Astrocyte of the cerebellum (primary cell): ENCODE measurements at regions not wholly inside any gene's neighbourhood (a gene's known extent, or its start where the extent isn't known, plus 50 kb on each side); places are given as distances from the start of the nearest gene placed in this dataset.

Source experiments
- DNase-seq: peaks from one replicate; pipeline ENCODE4 v3.0.0-alpha.2; 2011; ENCODE audit warnings: low read depth
- H3K4me3 ChIP-seq: 2 replicates; pipeline ENCODE4 v1.5.1; 2011; ENCODE audit warnings: mild to moderate bottlenecking, low read depth, low read length, moderate library complexity
- in situ Hi-C: cut with HindIII; loops from 2 replicates; pipeline ENCODE4 v1.10.0; 2017; ENCODE audit warnings: low sequenced_read_pairs
- TF ChIP-seq, protein P1 (sequence below): IDR thresholded peaks from 2 replicates; pipeline ENCODE4 v1.5.1; 2012; ENCODE audit warnings: low read length, low read depth, moderate library complexity, mild to moderate bottlenecking; ENCODE audit errors: missing control alignments

DNA sequence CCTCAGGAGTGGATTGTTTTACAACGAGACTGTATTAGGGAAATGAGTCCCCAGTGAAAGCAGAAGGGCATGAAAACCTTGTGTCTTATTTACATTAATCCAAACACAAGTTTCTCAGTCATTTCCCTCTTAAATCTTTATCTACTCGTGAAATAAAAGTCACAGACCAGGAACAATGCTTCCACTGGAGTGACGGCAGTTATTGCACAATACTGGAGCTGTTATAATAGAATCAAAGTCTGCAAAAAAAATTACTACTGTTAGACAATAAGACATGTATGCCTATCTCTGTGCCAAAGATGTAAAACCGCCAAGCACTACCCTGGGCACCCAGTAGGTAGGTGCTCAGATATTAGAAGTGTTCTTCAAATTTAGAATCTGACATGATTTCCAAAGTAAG lies 375.5 kb downstream of the ZNF521 start:
- no peak overlapping the region for H3K4me3 ChIP-seq
- in situ Hi-C loops, result no loop called here
- TF ChIP-seq, protein P1, sequence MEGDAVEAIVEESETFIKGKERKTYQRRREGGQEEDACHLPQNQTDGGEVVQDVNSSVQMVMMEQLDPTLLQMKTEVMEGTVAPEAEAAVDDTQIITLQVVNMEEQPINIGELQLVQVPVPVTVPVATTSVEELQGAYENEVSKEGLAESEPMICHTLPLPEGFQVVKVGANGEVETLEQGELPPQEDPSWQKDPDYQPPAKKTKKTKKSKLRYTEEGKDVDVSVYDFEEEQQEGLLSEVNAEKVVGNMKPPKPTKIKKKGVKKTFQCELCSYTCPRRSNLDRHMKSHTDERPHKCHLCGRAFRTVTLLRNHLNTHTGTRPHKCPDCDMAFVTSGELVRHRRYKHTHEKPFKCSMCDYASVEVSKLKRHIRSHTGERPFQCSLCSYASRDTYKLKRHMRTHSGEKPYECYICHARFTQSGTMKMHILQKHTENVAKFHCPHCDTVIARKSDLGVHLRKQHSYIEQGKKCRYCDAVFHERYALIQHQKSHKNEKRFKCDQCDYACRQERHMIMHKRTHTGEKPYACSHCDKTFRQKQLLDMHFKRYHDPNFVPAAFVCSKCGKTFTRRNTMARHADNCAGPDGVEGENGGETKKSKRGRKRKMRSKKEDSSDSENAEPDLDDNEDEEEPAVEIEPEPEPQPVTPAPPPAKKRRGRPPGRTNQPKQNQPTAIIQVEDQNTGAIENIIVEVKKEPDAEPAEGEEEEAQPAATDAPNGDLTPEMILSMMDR, result no peak
- DNase-seq, result no peak

DNA sequence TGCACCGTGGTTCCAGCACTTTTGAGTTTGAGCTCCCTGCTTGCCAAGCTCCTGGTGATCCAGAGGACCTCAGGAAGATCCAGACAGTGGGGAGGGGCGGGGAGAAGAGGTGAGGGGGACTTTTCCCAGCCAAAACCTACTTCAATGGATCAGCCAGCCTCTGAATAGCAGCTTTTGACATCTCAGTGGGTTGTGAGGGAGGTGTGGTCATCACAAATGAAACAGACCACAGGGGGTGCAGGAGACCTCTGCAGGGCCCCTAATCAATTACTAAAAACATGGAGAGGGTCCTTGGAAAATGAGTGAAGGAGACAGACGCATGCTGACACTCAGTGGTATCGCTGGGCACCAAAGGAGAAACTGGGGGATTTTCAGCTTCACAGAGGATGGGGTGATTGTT lies 372.7 kb downstream of the ZNF521 start:
- TF ChIP-seq, protein P1, result no peak
- DNase-seq, result no peak
- in situ Hi-C loops, result no loop called here
- H3K4me3 ChIP-seq, result no peak overlapping the region

DNA sequence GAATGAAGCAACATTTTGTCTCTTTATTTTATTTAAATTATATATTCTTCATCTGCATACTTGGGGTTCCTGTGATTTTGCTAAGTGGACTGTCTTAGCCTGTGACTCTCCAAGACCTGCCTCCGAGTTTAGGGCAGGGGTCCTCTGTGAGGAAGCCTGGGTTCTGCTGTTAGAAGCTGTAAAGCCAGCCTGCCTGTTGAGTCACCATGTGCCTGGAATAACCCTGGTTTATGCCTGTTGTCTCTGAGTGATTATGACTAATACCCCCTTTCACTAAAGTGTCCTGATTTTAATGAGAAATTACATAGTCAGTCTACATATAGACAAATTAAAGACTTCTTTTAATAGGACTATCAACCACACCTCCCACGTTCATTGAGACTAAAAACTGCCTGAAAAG lies 369.1 kb downstream of the ZNF521 start:
- H3K4me3 ChIP-seq, result no peak overlapping the region
- TF ChIP-seq, protein P1, result no peak
- in situ Hi-C loops, result no loop called here
- no peak for DNase-seq

DNA sequence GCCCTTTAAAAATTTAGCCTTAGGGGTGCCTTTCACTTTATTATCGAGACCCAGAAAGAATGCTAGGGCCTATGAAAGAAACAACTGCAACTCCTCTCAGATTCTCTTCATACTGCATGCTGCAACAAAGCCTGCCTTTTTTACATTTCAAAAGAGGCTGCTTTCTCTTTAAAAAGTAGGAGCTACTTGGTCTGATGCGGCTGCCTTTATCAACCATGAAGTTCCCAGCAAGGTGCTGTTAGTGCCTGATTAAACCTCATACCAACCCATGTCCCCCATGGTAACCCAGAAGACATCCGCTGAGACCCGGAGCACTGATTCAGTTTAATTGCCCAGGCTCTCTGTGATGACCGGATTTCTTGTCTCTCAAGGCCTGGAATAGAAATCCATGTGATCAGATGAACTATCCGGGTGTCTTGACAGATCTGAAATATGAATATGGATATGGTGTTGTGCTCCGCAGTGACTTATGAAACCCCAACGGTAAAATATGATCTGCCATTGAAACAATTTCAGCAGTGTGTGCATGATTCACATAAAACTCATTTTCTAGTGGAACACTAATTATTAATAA lies 368.3 kb downstream of the ZNF521 start:
- no peak for DNase-seq
- TF ChIP-seq, protein P1, result no peak
- in situ Hi-C loops, result no loop called here
- H3K4me3 ChIP-seq, result no peak overlapping the region

DNA sequence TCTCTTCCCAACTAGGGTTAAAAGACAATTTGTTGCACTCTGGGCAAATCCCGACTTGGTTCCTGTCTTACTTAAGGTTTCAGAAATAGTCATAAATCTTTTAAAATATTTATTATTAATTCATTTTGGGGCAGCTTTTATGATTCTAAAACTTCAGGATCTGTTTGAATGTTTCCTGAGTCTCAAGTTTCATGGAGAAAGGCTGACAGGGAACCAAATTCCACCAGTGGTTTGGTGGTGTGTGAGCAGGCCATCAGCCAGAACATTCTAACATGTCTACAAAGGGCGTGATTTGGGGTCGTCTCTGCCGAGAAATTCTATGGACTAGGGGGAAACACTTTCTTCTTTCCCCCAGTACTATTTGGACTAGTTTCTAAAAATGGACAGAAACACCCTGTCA lies 366.4 kb downstream of the ZNF521 start:
- in situ Hi-C loops, result no loop called here
- DNase-seq, result no peak
- no peak overlapping the region for H3K4me3 ChIP-seq
- TF ChIP-seq, protein P1, result no peak

DNA sequence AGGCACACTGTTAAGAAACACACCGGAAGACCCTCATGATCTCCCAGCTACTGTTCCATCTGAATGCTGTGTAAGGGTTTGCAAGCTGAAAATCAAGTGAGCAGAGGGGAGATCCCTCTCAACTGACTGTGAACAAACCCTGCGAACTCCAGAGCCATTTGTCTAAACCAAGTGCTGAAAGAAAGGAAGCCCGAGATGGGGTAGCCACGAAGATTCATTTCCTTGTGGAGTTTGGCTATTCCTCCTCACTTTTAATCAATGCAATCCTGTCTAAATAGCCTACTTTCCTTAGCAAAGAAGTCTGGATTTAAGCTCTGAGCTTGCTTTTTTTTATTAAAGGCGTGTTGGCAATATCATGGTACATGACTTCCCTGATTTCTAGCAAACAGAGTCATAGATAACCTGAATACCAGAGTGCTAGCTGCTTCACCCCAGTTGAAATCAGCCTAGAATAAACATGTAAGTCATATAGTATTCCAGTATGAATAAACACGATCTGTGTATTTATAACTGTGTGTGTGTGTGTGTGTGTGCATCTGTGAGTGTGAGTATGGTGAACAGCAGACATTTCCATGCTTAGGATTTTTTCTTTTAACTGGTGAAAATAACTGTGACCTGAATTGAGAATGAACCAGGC lies 365.2 kb downstream of the ZNF521 start:
- in situ Hi-C loops, result no loop called here
- H3K4me3 ChIP-seq, result no peak overlapping the region
- TF ChIP-seq, protein P1, result no peak
- DNase-seq, result no peak
